Subcutaneous abdominal adipose tissue (tissue), 5 donors: ENCODE measurements at regions not wholly inside any gene's neighbourhood (a gene's known extent, or its start where the extent isn't known, plus 50 kb on each side); places are given as distances from the start of the nearest gene placed in this dataset.

Source experiments
- H3K27ac ChIP-seq: one replicate; pipeline ENCODE4 v1.7.0; 2013; ENCODE audit warnings: low read depth, mild to moderate bottlenecking, inconsistent platforms, low read length, moderate library complexity
- H3K27me3 ChIP-seq, 5 donors: one replicate each; pipeline ENCODE4 v1.7.0; 2013; ENCODE audit warnings: low read length in 5 of 5, inconsistent platforms in 1 of 5; ENCODE audit not compliant: control insufficient read depth in 5 of 5, insufficient read depth in 4 of 5
- H3K36me3 ChIP-seq, 5 donors: one replicate each; pipeline ENCODE4 v1.7.0; 2013; ENCODE audit warnings: low read length in 5 of 5; ENCODE audit not compliant: control insufficient read depth in 5 of 5, insufficient read depth in 5 of 5
- H3K4me1 ChIP-seq, 5 donors: one replicate each; pipeline ENCODE4 v1.7.0; 2013; ENCODE audit warnings: low read length in 5 of 5, mild to moderate bottlenecking in 3 of 5, moderate library complexity in 1 of 5; ENCODE audit not compliant: control insufficient read depth in 5 of 5, insufficient read depth in 5 of 5
- H3K4me3 ChIP-seq, 5 donors: one replicate each; pipeline ENCODE4 v1.7.0; 2013; ENCODE audit warnings: low read length in 5 of 5, low read depth in 1 of 5
- H3K9ac ChIP-seq, 5 donors: one replicate each; pipeline ENCODE4 v1.7.0; 2013; ENCODE audit warnings: low read length in 5 of 5, mild to moderate bottlenecking in 4 of 5, moderate library complexity in 3 of 5
- H3K9me3 ChIP-seq, 5 donors: one replicate each; pipeline ENCODE4 v1.7.0; 2013; ENCODE audit warnings: low read length in 5 of 5; ENCODE audit not compliant: control insufficient read depth in 5 of 5
- donor health status: healthy.
- donor health status: healthy.
- donor health status: healthy.
- donor health status: healthy.
- donor health status: healthy.

- Histone ChIP-seq H3K36me3 (no peaks in the 10 kb centered on the region), H3K4me1 (no peaks in the 10 kb centered on the region), H3K27ac (no peak overlapping the region), H3K9me3 (peaks cover 0 to 5% (median 0%) of the 10 kb centered on the region in 5 donors), H3K4me3 (no peak overlapping the region), H3K27me3 (peaks cover 0 to 3% (median 0%) of the 10 kb centered on the region in 5 donors), H3K9ac (no peak overlapping the region)
Measured at GRCh38 chr5:133782736-133783135, 170.4 kb upstream of the FSTL4 start.

- Histone ChIP-seq H3K4me3 (no peak overlapping the region), H3K27me3 (peaks cover 0 to 1% (median 0%) of the 10 kb centered on the region in 5 donors), H3K9ac (no peak overlapping the region), H3K36me3 (no peaks in the 10 kb centered on the region), H3K9me3 (peaks cover 0 to 5% (median 0%) of the 10 kb centered on the region in 5 donors), H3K4me1 (no peaks in the 10 kb centered on the region), H3K27ac (no peak overlapping the region)
Measured at GRCh38 chr5:133781436-133782225, 169.3 kb upstream of the FSTL4 start.

- no peak overlapping the region for H3K27ac ChIP-seq
- no peaks in the 10 kb centered on the region for H3K27me3 ChIP-seq
- H3K36me3 ChIP-seq: no peaks in the 10 kb centered on the region
- peaks cover 0 to 5% (median 0%) of the 10 kb centered on the region in 5 donors for H3K9me3 ChIP-seq
- no peak overlapping the region for H3K4me3 ChIP-seq
- no peak overlapping the region for H3K9ac ChIP-seq
- H3K4me1 ChIP-seq: no peaks in the 10 kb centered on the region
Measured at GRCh38 chr5:133780619-133781280, 168.4 kb upstream of the FSTL4 start.

GRCh38 chr5:133779828-133780475, 167.6 kb upstream of the FSTL4 start:
- no peak overlapping the region for H3K4me3 ChIP-seq
- no peak overlapping the region for H3K27ac ChIP-seq
- H3K9me3 ChIP-seq: peaks cover 0 to 2% (median 0%) of the 10 kb centered on the region in 5 donors
- H3K9ac ChIP-seq: no peak overlapping the region
- no peaks in the 10 kb centered on the region for H3K27me3 ChIP-seq
- H3K36me3 ChIP-seq: no peaks in the 10 kb centered on the region
- no peaks in the 10 kb centered on the region for H3K4me1 ChIP-seq

- Histone ChIP-seq H3K27ac (no peak overlapping the region), H3K9me3 (no peaks in the 10 kb centered on the region), H3K36me3 (no peaks in the 10 kb centered on the region), H3K4me3 (no peak overlapping the region), H3K9ac (no peak overlapping the region), H3K4me1 (no peaks in the 10 kb centered on the region), H3K27me3 (no peaks in the 10 kb centered on the region)
Measured at GRCh38 chr5:133778636-133779035, 166.3 kb upstream of the FSTL4 start.

- Histone ChIP-seq H3K27me3 (no peaks in the 10 kb centered on the region), H3K9ac (no peak overlapping the region)
Measured at GRCh38 chr5:133777951-133778350, 165.6 kb upstream of the FSTL4 start.

GRCh38 chr5:133775584-133776304, 163.4 kb upstream of the FSTL4 start:
- no peaks in the 10 kb centered on the region for H3K36me3 ChIP-seq

More at GRCh38 chr5:133777951-133778350, 165.6 kb upstream of the FSTL4 start:
- Histone ChIP-seq H3K4me3 (no peak overlapping the region), H3K9me3 (no peaks in the 10 kb centered on the region), H3K36me3 (no peaks in the 10 kb centered on the region), H3K4me1 (no peaks in the 10 kb centered on the region), H3K27ac (no peak overlapping the region)

GRCh38 chr5:133773247-133774202, 161.2 kb upstream of the FSTL4 start:
- Histone ChIP-seq H3K27ac (no peak overlapping the region), H3K27me3 (peaks cover 0 to 4% (median 0%) of the 10 kb centered on the region in 5 donors), H3K9ac (no peak overlapping the region), H3K4me1 (no peaks in the 10 kb centered on the region), H3K36me3 (no peaks in the 10 kb centered on the region), H3K4me3 (no peak overlapping the region), H3K9me3 (peaks cover 0 to 5% (median 0%) of the 10 kb centered on the region in 5 donors)

More at GRCh38 chr5:133775584-133776304, 163.4 kb upstream of the FSTL4 start:
- H3K9ac ChIP-seq: no peak overlapping the region
- H3K4me1 ChIP-seq: no peaks in the 10 kb centered on the region
- H3K9me3 ChIP-seq: peaks cover 0 to 3% (median 0%) of the 10 kb centered on the region in 5 donors
- no peak overlapping the region for H3K4me3 ChIP-seq
- no peak overlapping the region for H3K27ac ChIP-seq
- no peaks in the 10 kb centered on the region for H3K27me3 ChIP-seq

- H3K4me1 ChIP-seq: no peaks in the 10 kb centered on the region
- peaks cover 0 to 5% (median 0%) of the 10 kb centered on the region in 5 donors for H3K9me3 ChIP-seq
- H3K4me3 ChIP-seq: no peak overlapping the region
- peaks cover 0 to 4% (median 0%) of the 10 kb centered on the region in 5 donors for H3K27me3 ChIP-seq
- H3K9ac ChIP-seq: no peak overlapping the region
- no peaks in the 10 kb centered on the region for H3K36me3 ChIP-seq
- H3K27ac ChIP-seq: no peak overlapping the region
Measured at GRCh38 chr5:133769842-133770241, 157.5 kb upstream of the FSTL4 start.
